Fibroblast of gingiva (primary cell): ENCODE measurements at regions not wholly inside any gene's neighbourhood (a gene's known extent, or its start where the extent isn't known, plus 50 kb on each side); places are given as distances from the start of the nearest gene placed in this dataset.
"Not testable (repeated sequence)": the region's sequence is repeated elsewhere in the genome, so short reads cannot be mapped to it uniquely, and the experiment has no call there.

ENCODE experiments used
- DNase-seq: peaks from one replicate; pipeline ENCODE4 v3.0.0-alpha.2; 2011; ENCODE audit warnings: low read depth

GRCh38 chr6:25124216-25124715 is 154.9 kb upstream of the CARMIL1 start:
- DNase-seq, result peak; percentile 59

- no peak for DNase-seq
These were observed 153.4 kb upstream of the CARMIL1 start for GRCh38 chr6:25125736-25126135.

- no peak for DNase-seq
These were observed 151.9 kb upstream of the CARMIL1 start for GRCh38 chr6:25127076-25127837.

- peak; percentile 59 for DNase-seq
These were observed 148.7 kb upstream of the CARMIL1 start for GRCh38 chr6:25130518-25130917.

- DNase-seq, result no peak
These were observed 146.2 kb upstream of the CARMIL1 start for GRCh38 chr6:25132934-25133333.

- DNase-seq, result no peak
These were observed 145.6 kb upstream of the CARMIL1 start for GRCh38 chr6:25133568-25133967.

GRCh38 chr6:25136854-25137253 is 142.3 kb upstream of the CARMIL1 start:
- peak; percentile 30 for DNase-seq

- DNase-seq, result peak; percentile 33
These were observed 141.7 kb upstream of the CARMIL1 start for GRCh38 chr6:25137480-25137879.

- DNase-seq, result no peak
These were observed 141.3 kb upstream of the CARMIL1 start for GRCh38 chr6:25137916-25138232.

GRCh38 chr6:25138233-25138933 is 140.8 kb upstream of the CARMIL1 start:
- DNase-seq, result peak; percentile 90

GRCh38 chr6:25138934-25139415 is 140.2 kb upstream of the CARMIL1 start:
- DNase-seq, result peak; percentile 37

GRCh38 chr6:25139608-25140007 is 139.6 kb upstream of the CARMIL1 start:
- not testable (repeated sequence) for DNase-seq

GRCh38 chr6:25142506-25142905 is 136.7 kb upstream of the CARMIL1 start:
- no peak for DNase-seq

GRCh38 chr6:25144919-25145318 is 134.3 kb upstream of the CARMIL1 start:
- DNase-seq, result no peak

GRCh38 chr6:25147223-25147622 is 132.0 kb upstream of the CARMIL1 start:
- DNase-seq, result no peak

GRCh38 chr6:25150031-25150430 is 129.1 kb upstream of the CARMIL1 start:
- DNase-seq, result peak; percentile 34

- DNase-seq, result no peak
These were observed 128.3 kb upstream of the CARMIL1 start for GRCh38 chr6:25150863-25151262.

GRCh38 chr6:25153079-25153478 is 126.1 kb upstream of the CARMIL1 start:
- DNase-seq, result no peak

GRCh38 chr6:25154034-25154596 is 125.1 kb upstream of the CARMIL1 start:
- DNase-seq, result no peak

- no peak for DNase-seq
These were observed 124.0 kb upstream of the CARMIL1 start for GRCh38 chr6:25155211-25155610.

- DNase-seq, result peak; percentile 36
These were observed 123.1 kb upstream of the CARMIL1 start for GRCh38 chr6:25156123-25156522.

GRCh38 chr6:25157183-25157582 is 122.0 kb upstream of the CARMIL1 start:
- DNase-seq, result no peak

- DNase-seq, result no peak
These were observed 121.3 kb upstream of the CARMIL1 start for GRCh38 chr6:25157842-25158241.
